GM18951 (cell line): ENCODE measurements at regions not wholly inside any gene's neighbourhood (a gene's known extent, or its start where the extent isn't known, plus 50 kb on each side); places are given as distances from the start of the nearest gene placed in this dataset.

Source experiments
- POLR2A ChIP-seq: IDR thresholded peaks from 4 replicates; pipeline ENCODE4 v1.6.1; 2011; ENCODE audit warnings: mild to moderate bottlenecking; ENCODE audit not compliant: insufficient read length, insufficient read depth; ENCODE audit errors: extremely low read depth
- in situ Hi-C: fragments of 300-500 bp; cut with MboI; formaldehyde crosslinking; loops from one replicate; pipeline ENCODE4 v1.12.0; 2022; ENCODE audit warnings: low sequenced_read_pairs, mixed read lengths, inconsistent platforms; ENCODE audit not compliant: unreplicated experiment

GRCh38 chrX:20665481-20665880 lies 398.8 kb upstream of the RPS6KA3 start:
- in situ Hi-C loops: no loop called here
- no peak for TF ChIP-seq POLR2A

GRCh38 chrX:20664774-20665173 lies 398.1 kb upstream of the RPS6KA3 start:
- no peak for TF ChIP-seq POLR2A
- in situ Hi-C loops: no loop called here

GRCh38 chrX:20664131-20664530 lies 397.4 kb upstream of the RPS6KA3 start:
- in situ Hi-C loops: no loop called here
- TF ChIP-seq POLR2A: no peak

- in situ Hi-C loops: no loop called here
- no peak for TF ChIP-seq POLR2A
Observed at GRCh38 chrX:20663336-20663735, 396.6 kb upstream of the RPS6KA3 start.

GRCh38 chrX:20656721-20657120 lies 390.0 kb upstream of the RPS6KA3 start:
- no peak for TF ChIP-seq POLR2A
- in situ Hi-C loops: no loop called here

GRCh38 chrX:20654596-20655106 lies 387.9 kb upstream of the RPS6KA3 start:
- in situ Hi-C loops: no loop called here
- no peak for TF ChIP-seq POLR2A

- in situ Hi-C loops: no loop called here
- no peak for TF ChIP-seq POLR2A
Observed at GRCh38 chrX:20653070-20653469, 386.4 kb upstream of the RPS6KA3 start.

- in situ Hi-C loops: no loop called here
- TF ChIP-seq POLR2A: no peak
Observed at GRCh38 chrX:20641954-20642353, 375.2 kb upstream of the RPS6KA3 start.

- no peak for TF ChIP-seq POLR2A
- in situ Hi-C loops: no loop called here
Observed at GRCh38 chrX:20639115-20639514, 372.4 kb upstream of the RPS6KA3 start.

GRCh38 chrX:20637351-20637750 lies 370.6 kb upstream of the RPS6KA3 start:
- TF ChIP-seq POLR2A: no peak
- in situ Hi-C loops: no loop called here

GRCh38 chrX:20633451-20633850 lies 366.7 kb upstream of the RPS6KA3 start:
- in situ Hi-C loops: no loop called here
- no peak for TF ChIP-seq POLR2A

GRCh38 chrX:20623448-20623847 lies 356.7 kb upstream of the RPS6KA3 start:
- in situ Hi-C loops: no loop called here
- TF ChIP-seq POLR2A: no peak

GRCh38 chrX:20620306-20620705 lies 353.6 kb upstream of the RPS6KA3 start:
- TF ChIP-seq POLR2A: no peak
- in situ Hi-C loops: no loop called here

GRCh38 chrX:20609916-20610415 lies 343.3 kb upstream of the RPS6KA3 start:
- no peak for TF ChIP-seq POLR2A
- in situ Hi-C loops: no loop called here

GRCh38 chrX:20606831-20607230 lies 340.1 kb upstream of the RPS6KA3 start:
- TF ChIP-seq POLR2A: no peak
- in situ Hi-C loops: no loop called here
